A673 (cell line): ENCODE measurements at regions not wholly inside any gene's neighbourhood (a gene's known extent, or its start where the extent isn't known, plus 50 kb on each side); places are given as distances from the start of the nearest gene placed in this dataset.
A peak's percentile ranks its signal among the peaks of the same experiment; 100 is the strongest.

ENCODE experiments used
- BruUV-seq: library from RNA; stranded (reverse); fragments of 400-500 nt; replicated peaks from 2 replicates; lab custom pipeline; 2021; lab: Mats Ljungman, UMichigan
- CTCF ChIA-PET: fragments of 300-600 bp; sonication (Branson Sonifier 250); formaldehyde crosslinking; loops from one replicate; lab custom pipeline; 2022; ENCODE audit warnings: antibody characterized with exemption; lab: Charles Lee
- POLR2A ChIA-PET: fragments of 300-600 bp; sonication (Branson Sonifier 250); formaldehyde crosslinking; loops from one replicate; lab custom pipeline; 2022; ENCODE audit warnings: antibody characterized with exemption; ENCODE audit not compliant: low non-redundant PET; lab: Charles Lee
- DNase-seq: peaks from one replicate; pipeline ENCODE4 v3.0.0-alpha.2; 2015; ENCODE audit warnings: low spot score
- H3K27ac ChIP-seq: fragments of 200-600 bp; sonication (generic); 2 replicates; pipeline ENCODE4 v1.5.1; 2016; ENCODE audit warnings: mixed run types, low read depth, mild to moderate bottlenecking, mixed read lengths, antibody characterized with exemption, low read length; ENCODE audit not compliant: poor library complexity, severe bottlenecking
- H3K27me3 ChIP-seq: fragments of 200-600 bp; sonication (generic); replicated peaks from 2 replicates; pipeline ENCODE4 v1.6.1; 2017; ENCODE audit warnings: mixed run types, low read depth, mild to moderate bottlenecking, mixed read lengths, antibody characterized with exemption, low read length; ENCODE audit not compliant: insufficient read depth, poor library complexity
- H3K36me3 ChIP-seq: fragments of 200-600 bp; sonication (generic); 2 replicates; pipeline ENCODE4 v1.6.1; 2016; ENCODE audit warnings: mixed run types, mild to moderate bottlenecking, mixed read lengths, antibody characterized with exemption, low read length; ENCODE audit not compliant: insufficient read depth, poor library complexity, severe bottlenecking
- H3K4me1 ChIP-seq: fragments of 200-600 bp; sonication (generic); 2 replicates; pipeline ENCODE4 v1.6.1; 2017; ENCODE audit warnings: mixed run types, mild to moderate bottlenecking, mixed read lengths, antibody characterized with exemption, low read length; ENCODE audit not compliant: insufficient read depth, poor library complexity, severe bottlenecking
- H3K4me3 ChIP-seq: fragments of 200-600 bp; sonication (generic); 2 replicates; pipeline ENCODE4 v1.5.1; 2016; ENCODE audit warnings: low read depth, mixed run types, mild to moderate bottlenecking, mixed read lengths, low read length; ENCODE audit not compliant: poor library complexity, severe bottlenecking
- H3K9me3 ChIP-seq: fragments of 200-600 bp; sonication (generic); 2 replicates; pipeline ENCODE4 v1.6.1; 2016; ENCODE audit warnings: mixed run types, low read depth, mild to moderate bottlenecking, mixed read lengths, antibody characterized with exemption, low read length; ENCODE audit not compliant: poor library complexity, severe bottlenecking
- EZH2 ChIP-seq: fragments of 200-600 bp; sonication (generic); IDR thresholded peaks from 2 replicates; pipeline ENCODE4 v1.6.1; 2017; ENCODE audit warnings: borderline replicate concordance, low read depth, mild to moderate bottlenecking, mixed read lengths, antibody characterized with exemption, low read length; ENCODE audit not compliant: poor library complexity, severe bottlenecking
- intact Hi-C: fragments of 100-400 bp; cut with micrococcal nuclease; formaldehyde crosslinking; loops from one replicate; pipeline ENCODE4 v1.10.0; 2022; ENCODE audit not compliant: unreplicated experiment
- TF ChIP-seq, protein P1 (sequence below): fragments of 300-800, 200-600 bp; sonication (generic); conservative IDR thresholded peaks from 2 replicates; pipeline ENCODE4 v1.5.1; 2017; ENCODE audit warnings: low read depth, mild to moderate bottlenecking, antibody characterized with exemption, low read length, moderate library complexity, mixed read lengths

DNA sequence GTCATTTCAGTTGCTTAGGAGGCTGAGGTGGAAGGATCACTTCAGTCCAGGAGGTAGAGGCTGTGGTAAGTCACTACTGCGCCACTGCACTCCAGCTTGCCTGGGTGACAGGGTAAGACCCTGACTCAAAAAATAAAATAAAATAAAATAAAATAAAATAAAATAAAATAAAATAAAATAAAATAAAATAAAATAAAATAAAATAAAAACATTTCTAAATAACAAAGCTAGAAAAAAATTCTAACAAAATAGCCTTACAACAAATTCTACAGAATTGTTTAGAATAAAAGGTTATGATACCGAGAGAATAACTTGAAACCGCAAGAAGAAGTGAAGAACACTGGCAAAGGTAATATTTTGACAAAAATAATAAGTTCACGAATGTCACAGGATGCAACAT lies 794.3 kb downstream of the NR2F2 start:
- ChIA-PET POLR2A (interaction anchor here (0.7 kb wide), 1 partner anchor 107 kb away, joined by 4 read pairs; no protein-coding TSS in a partner anchor), CTCF (no interaction called here)
- no TSS peak for BruUV-seq
- DNase-seq = no peak
- Histone ChIP-seq H3K9me3 (peaks cover 12% of the 10 kb centered on the region), H3K36me3 (no peaks in the 10 kb centered on the region), H3K4me3 (no peak overlapping the region), H3K27me3 (no peaks in the 10 kb centered on the region), H3K4me1 (no peaks in the 10 kb centered on the region), H3K27ac (no peak overlapping the region)
- TF ChIP-seq, protein P1, sequence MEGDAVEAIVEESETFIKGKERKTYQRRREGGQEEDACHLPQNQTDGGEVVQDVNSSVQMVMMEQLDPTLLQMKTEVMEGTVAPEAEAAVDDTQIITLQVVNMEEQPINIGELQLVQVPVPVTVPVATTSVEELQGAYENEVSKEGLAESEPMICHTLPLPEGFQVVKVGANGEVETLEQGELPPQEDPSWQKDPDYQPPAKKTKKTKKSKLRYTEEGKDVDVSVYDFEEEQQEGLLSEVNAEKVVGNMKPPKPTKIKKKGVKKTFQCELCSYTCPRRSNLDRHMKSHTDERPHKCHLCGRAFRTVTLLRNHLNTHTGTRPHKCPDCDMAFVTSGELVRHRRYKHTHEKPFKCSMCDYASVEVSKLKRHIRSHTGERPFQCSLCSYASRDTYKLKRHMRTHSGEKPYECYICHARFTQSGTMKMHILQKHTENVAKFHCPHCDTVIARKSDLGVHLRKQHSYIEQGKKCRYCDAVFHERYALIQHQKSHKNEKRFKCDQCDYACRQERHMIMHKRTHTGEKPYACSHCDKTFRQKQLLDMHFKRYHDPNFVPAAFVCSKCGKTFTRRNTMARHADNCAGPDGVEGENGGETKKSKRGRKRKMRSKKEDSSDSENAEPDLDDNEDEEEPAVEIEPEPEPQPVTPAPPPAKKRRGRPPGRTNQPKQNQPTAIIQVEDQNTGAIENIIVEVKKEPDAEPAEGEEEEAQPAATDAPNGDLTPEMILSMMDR = no peak
- TF ChIP-seq EZH2 = no peak
- intact Hi-C loops = no loop called here

DNA sequence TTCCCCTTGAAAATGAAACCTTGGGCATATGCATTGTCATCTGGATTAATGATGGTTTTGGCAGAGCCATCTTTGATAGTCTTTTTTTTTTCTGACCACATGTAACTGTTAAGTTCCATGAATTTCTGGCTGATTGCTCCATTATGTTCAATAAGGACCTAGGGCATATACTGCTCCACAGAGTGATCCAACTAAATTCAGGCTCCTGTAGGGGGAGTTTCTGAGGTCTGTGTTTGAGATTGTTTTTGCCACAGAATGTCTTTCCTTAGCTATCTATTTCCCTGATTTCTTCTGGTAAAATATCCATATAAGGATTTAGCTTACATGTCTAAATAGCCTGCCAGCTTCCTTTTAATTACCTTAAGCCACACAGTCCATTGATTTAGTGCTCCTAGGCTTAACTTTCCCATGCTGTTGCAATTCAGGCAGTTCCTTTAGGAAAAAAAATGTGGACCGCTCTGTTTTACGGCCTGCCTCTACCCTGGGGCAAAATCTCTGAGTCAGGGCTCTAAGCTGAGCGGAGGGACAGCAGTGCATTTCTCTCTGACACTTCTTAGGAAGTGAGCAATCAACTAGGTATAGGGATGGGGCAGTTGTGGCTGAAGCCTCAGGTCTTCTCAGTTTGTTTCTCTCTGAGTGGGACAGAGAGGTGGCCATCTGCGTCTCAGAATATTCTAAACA lies 796.2 kb downstream of the NR2F2 start:
- no peak overlapping the region for H3K27ac ChIP-seq
- DNase-seq = peak; percentile 26
- no TSS peak for BruUV-seq
- no peaks in the 10 kb centered on the region for H3K4me1 ChIP-seq
- POLR2A ChIA-PET = interaction anchor here (0.6 kb wide), 1 partner anchor 48 kb away, joined by 3 read pairs; no protein-coding TSS in a partner anchor
- intact Hi-C loops = no loop called here
- no peaks in the 10 kb centered on the region for H3K27me3 ChIP-seq
- CTCF ChIA-PET = no interaction called here
- H3K4me3 ChIP-seq = no peak overlapping the region
- peaks cover 8% of the 10 kb centered on the region for H3K9me3 ChIP-seq
- no peaks in the 10 kb centered on the region for H3K36me3 ChIP-seq
- no peak for TF ChIP-seq EZH2
- TF ChIP-seq, protein P1 = peak; percentile 33; the same call in 1 of the 2 replicates

DNA sequence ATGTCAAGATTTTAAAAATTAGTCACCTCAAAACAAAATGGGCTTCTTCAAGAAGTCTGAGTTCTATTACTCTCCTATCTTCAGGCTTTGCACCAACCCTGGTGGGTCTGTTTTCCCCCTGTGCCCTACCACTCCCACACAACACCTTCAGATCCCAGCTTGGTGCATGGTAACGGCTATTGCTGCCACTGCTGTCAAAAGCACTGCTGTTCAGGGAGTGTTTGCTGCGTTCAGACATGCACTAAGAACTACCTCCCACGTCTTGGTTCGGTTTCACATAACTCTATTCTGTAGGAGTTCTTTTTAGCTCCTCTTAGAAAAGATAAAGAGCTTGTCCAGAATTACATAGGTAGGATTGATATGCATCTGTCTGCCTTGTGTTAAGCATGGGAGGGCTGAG lies 799.2 kb downstream of the NR2F2 start:
- TF ChIP-seq, protein P1 = no peak
- TF ChIP-seq EZH2 = no peak
- CTCF ChIA-PET = no interaction called here
- no peak overlapping the region for H3K27ac ChIP-seq
- H3K36me3 ChIP-seq = no peaks in the 10 kb centered on the region
- BruUV-seq = no TSS peak
- H3K4me1 ChIP-seq = no peaks in the 10 kb centered on the region
- POLR2A ChIA-PET = no interaction called here
- intact Hi-C loops = no loop called here
- no peak overlapping the region for H3K4me3 ChIP-seq
- no peak for DNase-seq
- H3K9me3 ChIP-seq = peaks cover 8% of the 10 kb centered on the region
- H3K27me3 ChIP-seq = no peaks in the 10 kb centered on the region
